Stimulated activated CD8-positive, alpha-beta memory T cell treated with anti-CD3 and anti-CD28 coated beads, Interleukin-4, amount 100 ng/mL, for 1 hour (primary cell): ENCODE measurements at regions not wholly inside any gene's neighbourhood (a gene's known extent, or its start where the extent isn't known, plus 50 kb on each side); places are given as distances from the start of the nearest gene placed in this dataset.

ENCODE experiments used
- DNase-seq, 2 donors: peaks; one replicate each; pipeline ENCODE4 v3.0.0-alpha.2; 2020; ENCODE audit warnings: low read depth in 2 of 2, low spot score in 1 of 2

DNA sequence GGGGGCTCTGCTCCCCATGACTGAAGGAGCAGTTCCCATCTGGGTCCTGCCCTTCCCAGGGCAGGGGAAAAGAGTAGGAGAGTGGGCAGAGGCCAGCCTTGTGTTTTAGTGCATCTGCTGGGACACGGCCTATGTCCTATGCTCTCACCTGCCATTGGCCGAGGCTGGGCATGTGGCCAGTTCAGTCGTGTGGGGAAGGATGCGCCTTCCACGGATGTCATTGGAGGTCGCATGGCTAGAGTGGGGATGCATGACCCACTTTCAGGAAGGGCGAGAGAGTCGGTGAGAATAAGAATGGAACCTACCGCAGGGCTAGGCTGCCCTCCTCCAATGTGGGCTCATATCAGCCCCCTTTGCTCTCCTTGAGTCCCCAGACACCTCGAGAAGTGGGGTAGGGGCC lies 70.9 kb upstream of the HAAO start:
- DNase-seq: no peak

DNA sequence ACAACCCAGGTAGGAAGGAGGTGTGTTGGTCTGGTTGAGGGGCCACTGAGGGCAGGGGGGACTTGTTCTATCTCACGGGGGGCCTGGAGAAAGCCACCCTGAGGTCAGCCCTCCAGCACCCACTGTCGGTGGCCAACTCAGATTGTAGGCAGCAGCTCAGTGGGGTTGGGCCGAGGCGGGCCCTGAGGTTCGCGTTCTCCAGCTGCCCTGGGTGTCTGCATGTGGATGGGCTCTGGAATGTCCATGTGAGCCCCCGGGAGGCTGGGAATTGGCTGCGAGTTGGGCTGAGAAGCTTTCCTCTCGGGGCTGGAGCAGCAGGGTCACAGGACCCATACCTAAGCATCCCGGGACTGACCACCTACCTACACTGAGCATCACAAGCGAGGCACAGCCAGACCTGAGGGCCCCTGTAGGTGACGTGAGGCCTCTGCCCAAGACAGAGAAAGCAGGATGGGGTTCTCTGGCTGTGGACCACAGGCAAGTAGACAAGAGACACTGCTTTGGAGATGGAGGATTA lies 70.3 kb upstream of the HAAO start:
- no peak for DNase-seq

DNA sequence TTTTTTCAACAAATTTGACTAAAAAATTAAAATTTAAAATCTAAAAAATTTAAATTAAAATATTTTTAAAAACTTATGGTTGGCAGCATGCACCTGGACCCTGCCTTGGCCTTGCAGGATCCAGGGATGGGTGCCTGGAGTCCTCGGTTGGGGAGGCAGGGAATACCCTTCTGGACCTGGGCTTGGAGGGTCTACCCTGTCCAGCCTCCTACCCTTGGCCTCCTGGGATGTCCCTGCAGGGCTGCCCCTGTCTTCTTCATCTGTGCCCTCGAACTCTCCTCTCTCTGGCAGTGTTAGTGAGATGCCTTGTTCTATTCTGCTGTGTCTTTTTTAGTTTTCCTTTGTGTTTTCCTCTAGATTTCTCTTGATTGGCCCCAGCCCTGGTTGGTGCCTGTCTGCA lies 68.9 kb upstream of the HAAO start:
- no peak for DNase-seq

DNA sequence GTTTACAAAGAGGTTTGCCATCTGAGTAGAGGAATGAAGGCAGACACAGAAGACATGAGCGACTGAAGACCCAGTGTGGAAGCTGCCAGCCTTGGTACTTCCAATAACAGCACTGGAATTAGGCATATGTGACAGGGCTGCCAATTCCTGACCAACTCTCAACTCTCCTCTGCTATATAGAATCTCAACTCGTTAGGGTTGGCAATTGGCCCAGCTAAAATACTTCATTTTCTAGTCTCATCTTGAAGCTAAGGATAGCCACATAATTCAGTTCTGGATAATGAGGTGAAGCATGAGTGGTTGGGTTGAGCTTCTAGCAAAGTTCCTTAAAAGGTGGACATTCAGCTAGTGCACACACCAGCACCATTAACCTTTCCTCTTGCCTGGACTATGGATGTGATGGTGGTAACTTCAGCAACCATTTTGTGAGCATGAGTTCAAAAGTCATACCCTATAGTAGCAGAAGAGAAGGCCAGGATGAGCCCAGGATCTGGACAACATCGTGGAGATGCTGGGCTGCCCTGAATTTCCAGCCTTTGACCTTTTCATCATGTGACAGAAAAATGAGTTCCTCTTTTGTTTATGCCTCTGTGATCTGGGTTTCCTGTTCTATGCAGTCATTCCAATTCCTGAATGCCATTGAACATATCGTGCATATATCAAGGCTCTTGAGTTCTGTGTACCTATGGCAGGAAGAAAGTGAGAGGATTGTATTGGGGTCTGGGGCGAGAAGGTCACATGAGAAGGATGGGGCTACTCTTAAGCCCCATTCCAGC lies 68.1 kb upstream of the HAAO start:
- no peak for DNase-seq

DNA sequence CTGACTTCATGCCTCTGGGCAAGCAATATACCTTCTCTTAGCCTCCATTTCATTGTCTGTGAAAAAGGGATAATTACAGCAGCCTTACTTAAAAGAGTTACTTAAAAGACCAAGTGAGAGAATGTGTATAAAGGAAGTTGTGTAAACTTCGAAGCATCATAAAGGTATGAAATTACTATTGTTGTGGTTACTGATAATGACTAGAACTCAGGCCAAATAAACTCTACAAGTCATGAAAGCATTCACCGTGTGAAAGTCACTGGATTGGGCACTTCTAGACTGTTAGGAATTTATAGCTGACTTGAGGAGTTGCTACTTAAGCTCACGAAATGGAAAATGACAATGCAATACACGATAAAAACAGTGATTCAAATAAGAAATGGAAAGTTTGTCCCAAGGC lies 67.4 kb upstream of the HAAO start:
- no peak for DNase-seq

DNA sequence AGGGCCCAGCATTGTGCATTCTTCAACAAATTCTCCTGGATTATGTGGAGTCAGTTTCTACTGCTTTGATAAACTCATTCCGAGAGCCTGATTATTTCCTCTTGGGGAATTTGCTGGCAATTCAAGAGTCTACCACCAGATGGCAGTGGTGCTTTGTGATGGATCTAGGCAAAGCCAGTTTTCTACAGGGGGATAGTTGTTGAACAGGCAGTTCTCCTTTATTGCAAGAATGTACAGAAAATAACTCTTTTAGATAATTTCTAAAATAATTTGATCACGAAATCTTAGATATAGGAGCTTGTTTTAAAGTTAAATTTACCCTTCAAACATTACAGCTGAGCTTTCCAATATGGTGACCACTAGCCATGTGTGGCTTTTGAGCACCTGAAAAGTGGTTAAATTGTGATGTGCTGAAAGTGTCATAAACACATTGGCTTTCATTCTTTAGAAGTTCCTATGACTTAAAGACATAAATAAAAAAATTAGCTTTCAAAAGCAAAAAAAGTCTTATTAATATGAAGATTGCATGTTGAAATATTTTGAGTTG lies 66.7 kb upstream of the HAAO start:
- DNase-seq: peak; percentile 16 to 33

DNA sequence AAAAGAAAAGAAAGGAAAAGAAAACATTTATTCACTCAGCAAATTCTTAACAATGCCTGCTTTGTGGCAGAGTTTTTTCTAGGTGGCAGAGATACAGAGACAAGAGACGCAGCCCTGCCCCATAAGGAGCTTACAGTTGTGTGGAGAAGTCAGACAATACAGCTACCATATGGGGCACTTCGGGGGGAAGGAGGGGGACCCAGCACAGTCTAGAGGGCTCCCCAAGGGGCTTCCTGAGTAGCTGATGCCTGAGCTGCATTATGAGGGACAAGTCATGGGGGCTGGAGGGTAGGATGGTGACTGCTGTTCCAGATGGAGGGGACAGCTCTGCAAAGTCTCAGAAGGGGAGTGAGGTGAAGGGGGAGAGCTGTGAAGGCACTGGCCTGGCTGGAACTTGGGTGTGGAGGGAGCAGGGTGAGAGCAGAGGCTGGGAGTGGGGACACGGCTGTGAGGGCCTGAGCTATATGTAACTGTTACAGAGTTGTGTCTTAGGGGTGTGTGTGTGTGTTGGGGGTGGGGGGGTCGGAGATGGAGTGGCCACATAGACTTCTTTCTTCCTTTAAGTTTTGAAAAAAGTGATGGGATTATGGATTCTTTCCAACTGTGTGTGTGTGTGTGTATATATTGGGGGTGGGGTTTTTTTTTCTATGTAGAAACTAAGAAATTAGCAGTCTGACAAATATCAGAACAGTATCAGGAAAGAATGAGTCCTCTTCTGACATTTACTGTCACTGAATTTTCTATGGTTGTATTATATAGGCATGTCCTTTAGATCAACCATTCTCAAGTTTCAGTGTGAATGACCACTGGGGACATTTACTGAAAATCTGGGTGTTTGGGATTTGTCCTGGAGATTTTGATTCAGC lies 66.0 kb upstream of the HAAO start:
- DNase-seq: no peak

DNA sequence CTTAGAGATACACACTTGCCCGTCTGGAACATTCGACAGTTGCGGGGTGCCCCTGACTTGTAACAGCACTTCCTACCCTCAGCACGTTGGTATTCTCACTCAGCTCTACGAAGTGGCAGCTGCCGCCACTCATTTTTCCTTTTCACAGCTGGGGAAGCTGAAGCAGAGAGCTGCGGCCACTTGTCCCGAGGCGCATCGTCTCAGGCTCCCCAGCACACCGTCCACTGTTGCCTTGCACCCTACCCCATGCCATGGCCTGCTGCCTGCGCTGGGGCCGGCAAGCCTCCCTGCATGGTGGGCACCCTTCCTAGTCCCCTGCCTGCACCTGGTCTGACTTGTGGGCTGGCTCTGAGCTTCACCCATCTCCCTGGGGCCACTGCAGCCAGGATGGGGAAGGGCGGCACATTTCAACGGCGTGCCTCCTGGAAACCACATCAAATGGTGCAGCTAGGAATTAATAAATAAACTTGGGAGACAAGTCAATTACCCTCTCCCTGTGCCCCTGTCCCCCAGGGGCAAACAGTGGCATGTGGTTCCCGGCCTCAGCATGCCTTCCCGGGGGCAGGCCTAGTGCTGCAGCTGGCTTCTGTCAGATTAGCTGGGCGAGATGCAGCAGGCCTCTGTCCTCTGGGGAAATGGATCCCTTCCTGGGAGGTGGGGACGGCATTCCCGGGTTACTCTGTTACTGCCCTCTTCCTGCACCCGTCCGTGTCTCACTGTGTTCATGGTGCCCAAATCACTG lies 64.7 kb upstream of the HAAO start:
- DNase-seq: no peak

DNA sequence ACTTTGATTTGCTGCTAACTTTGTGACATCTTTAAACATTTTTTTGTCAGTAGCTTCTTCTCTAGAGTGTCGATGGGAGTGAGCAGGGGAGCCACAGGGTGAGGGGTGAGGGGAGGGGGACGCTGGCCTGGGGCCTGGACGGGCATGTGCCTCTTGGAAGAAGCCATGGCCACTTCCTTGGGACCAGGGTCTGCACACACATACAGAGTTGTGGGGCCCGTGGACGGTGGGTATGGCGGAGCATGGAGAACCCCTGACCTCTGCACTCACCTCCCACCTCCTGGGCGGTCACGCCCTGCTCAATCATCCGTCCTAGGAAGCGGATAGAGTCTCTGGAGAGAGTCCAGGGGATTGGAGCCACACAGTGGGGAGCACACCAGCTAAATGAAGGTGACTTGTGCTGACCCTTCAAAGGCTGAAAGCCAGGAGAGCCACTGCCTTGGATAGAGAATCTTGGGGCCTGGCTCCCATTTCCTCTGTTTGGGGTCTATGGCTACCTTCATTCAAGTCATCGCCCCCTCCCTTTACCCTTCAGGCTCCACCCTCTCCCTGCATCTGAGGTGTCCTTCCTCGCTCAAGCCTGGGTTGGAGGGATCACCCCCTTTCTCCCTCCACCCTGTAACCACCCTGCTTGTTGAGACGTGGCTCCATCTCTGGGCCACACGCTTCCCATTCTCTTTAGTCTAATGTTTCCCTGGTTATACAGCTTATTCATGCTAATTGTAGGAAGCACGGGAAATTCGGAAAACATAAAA lies 63.9 kb upstream of the HAAO start:
- no peak for DNase-seq

DNA sequence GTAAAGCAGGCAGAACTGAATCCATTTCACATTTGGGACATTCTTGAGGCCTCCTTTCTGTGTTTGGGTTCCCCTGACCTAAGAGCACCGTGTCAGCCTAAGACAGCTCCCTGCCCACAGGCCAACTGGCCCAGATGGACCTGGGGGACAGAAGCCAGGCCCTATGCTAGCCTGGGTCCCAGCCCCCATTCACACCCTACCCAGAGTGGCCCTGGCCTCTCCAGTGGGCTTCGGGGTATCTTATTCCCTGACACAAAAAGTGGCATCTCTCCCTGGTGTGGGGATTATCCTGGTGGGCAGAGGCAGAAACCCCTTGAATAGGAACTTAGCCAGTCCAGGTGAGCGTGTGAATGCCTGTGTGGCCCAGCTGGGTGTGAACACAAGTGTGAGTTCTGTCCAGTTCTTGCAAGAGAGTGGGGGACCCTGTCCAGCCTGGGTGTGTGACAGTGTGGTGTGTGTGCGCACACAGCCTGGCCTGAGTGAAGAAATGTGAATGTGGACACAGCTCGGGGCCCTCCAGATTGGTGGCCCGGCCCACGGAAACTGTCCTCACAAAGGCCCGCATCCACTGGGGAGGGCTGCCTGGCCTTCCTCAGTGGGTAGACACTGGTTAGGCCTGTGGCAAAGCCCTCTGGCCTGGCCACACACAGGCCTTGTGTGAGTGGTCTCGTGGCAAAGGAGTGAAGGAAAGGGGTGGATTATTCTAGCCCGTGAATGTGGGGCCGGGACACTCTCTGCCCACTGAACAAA lies 63.0 kb upstream of the HAAO start:
- DNase-seq: no peak

DNA sequence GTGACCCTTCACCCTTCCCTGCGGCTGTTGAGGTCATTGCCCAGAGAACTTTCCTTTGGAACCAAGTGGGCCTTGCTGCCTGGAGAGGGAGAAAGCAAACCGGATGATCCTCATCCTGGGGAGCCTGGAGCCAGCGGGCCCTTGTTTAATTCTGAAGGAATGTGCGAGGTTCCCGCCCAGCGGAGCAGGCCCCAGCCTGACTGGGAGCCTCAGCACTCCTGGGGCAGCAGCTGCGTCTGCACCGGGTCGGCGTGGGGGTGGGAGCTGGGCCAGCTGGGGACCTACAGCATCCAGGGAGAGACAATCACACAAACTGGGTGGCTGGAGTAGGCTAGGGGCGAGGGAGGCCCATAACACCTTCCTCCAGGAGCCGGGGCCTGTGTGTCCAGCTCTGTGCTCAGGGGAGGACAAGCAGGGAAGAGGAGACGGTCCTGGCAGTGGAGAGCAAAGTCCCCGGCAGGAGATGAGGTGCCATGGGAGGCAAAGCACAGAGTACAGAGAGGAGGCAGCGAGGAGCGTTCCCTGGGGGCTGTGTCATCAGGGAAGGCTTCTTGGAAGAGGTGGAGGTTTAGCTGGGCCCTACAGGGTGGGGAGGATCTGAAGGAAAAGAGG lies 61.9 kb upstream of the HAAO start:
- no peak for DNase-seq

DNA sequence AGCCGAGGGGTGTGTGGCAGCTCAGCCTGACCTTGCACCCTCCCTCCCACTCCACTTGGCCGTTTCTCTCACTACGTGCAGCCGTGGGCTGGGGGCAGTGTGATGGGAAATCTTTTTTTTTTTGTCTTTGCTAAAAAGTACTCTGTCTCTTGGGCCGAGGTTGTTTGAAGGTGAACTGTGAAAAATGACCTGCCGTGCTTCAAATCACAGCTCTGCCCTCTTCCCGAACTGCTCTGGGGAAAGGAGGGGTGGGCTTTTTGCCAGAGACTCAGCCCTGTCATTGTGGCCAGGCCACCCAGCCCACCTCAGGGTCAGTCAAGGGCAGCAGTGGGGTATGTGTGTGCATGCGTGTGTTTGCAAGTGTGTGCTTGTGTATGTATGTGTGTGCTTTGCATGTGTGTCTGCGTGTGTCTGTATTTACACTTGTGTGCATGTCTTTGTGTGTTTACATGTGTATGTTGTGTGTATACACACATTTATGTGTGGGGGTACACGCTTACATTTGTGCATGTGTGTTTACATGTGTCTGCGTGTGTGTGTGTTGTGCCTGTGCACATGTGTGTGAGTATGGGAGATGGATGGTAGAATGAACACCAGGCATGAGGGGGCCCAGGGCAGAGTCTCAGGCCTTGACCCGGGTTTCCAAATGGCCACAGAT lies 61.3 kb upstream of the HAAO start:
- DNase-seq: no peak

DNA sequence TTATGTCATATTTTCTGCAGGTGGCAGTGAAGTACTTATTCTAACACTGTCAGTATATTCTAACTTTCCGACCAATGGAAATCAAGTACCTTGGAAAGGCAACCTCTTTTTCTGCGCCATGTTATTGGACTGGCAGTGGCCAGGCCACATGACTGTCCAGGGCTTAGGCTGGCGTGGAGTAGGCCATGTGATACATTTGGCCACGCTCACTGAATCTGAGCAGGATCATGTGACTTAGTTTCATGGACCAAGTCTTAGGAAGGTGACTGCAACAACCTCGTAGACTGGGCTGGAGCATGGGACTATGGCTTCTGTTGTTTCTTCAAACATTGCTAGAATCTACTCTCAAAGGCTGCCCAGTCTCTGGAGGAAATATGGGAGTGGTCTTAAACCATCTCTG lies 60.4 kb upstream of the HAAO start:
- DNase-seq: no peak

DNA sequence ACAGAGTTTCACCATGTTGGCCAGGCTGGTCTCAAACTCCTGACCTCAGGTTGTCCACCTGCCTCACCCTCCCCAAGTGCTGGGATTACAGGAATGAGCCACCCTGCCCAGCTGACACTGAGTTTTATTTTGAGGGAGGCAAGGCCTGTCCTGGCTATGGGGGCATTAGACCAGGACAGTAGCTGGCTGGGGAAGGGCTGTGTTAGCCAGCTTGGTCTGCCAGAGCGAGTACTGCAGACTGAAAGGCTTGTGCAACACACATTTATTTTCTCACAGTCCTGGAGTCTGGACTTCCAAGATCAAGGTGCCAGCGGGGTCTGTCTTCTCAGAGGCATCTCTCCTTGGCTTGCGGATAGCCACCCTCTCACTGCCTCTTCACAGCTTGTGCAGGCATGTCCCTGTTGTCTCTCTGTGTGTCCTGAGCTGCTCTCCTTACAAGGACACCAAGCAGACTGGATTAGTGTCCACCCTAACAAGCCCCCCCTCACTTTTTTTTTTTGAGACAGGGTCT lies 59.4 kb upstream of the HAAO start:
- no peak for DNase-seq

DNA sequence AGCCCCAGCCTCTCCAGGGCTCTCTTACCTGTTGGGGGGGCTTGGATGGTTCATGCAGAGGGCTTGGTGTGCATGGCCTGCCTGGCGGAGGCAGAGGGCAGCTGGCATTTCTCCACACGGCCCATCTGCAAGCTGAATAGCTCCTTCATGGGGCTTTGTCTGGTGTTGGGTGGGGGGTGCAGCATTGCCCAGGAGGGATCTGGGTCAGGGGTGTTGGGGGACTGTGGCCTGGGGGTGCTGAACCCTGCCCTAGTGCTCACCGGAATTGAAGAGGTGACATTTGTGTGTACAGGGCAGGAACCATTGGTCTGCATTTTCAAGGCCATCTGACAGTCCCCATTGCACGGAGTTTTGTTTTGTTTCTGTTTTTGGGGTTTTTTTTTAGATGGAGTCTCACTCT lies 58.8 kb upstream of the HAAO start:
- DNase-seq: no peak

DNA sequence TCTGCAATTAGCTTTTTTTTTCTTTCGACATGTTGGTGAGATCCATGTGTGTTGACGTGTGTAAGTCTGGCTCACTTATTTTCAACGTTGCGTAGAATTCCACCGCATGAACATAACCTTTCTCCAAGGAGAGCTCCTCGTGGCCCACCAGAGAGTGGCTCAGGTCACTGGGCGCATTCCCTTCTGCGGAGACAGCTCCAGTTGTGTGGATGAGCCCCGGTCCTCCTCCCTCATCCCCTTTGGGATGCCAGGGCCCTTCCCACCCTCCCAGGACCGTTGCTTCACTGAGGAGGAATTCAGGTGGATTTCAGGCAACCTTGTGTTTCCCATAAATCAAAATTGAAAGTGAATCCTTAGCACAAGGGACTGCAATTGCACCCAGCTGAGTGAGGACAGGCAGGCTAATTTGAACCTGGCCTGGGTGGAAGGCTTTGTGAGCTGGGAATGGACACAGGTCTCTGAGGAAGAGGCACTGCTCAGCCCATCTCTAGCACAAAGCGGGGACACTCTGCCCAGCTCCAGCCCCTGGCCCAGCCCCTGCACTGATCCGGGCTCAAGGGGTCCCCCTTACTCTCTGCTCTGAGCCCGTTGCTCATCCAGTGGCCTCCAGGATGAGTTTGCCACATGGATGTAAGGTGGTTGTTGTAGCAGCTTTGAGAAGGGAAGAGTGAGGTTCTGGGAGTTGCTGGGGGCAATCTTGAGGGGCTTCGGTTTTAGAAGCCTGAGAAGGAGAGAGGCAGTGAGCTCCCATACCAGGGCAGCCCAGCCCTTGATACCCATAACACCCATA lies 57.8 kb upstream of the HAAO start:
- no peak for DNase-seq

DNA sequence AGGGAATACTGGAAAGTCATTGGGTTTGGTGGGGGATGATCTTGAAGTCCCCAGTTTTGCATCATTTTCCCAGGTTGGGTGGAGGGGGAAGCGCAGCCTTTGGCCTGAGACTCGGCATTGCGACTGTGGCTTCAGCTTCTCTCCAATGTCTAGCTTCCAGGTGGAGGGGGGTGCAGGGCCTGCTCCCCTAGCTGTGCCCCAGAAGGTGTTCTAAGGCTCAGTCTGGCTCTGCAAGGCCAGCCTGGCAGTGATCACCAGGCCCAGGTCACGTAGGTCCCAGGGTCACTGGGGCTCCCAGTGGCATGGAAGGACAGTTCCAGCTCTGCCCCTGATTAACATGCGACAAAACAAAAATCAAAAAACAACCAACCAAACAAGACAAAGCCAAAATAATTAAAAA lies 56.9 kb upstream of the HAAO start:
- DNase-seq: no peak

DNA sequence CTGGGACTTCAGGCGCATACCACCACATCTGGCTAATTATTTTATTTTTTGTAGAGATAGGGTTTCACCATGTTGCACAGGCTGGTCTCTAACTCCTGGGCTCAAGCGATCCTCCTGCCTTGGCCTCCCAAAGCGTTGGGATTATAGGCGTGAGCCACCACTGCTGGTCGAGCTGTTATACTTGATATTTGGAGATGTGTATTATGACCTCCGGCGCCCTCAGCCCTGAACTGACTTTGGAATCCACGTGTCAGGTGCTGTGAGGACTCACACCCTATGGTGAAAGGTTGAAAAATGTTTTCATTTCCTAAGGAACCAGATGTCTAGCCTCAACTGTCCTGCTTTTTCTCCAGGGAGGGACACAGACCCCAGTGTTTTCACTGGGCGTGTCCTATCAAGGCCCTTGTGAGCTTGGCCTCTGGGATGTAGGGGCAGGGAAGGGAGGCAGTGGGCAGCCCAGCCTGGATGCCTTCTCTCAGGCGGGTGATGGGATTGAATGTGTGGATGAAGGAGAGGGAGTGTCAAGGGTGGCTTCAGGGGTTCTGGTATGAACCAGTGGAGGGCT lies 56.4 kb upstream of the HAAO start:
- DNase-seq: no peak
